DOHH2 (cell line): ENCODE measurements at regions not wholly inside any gene's neighbourhood (a gene's known extent, or its start where the extent isn't known, plus 50 kb on each side); places are given as distances from the start of the nearest gene placed in this dataset.

Source experiments
- H3F3A ChIP-seq: fragments of 200-600 bp; sonication (generic), shearing (Covaris generic); 2 replicates; pipeline ENCODE4 v1.6.0; 2016; ENCODE audit warnings: antibody characterized with exemption, mild to moderate bottlenecking; ENCODE audit not compliant: control insufficient read depth, insufficient read depth
- H3K27ac ChIP-seq: fragments of 200-600 bp; sonication (generic); 2 replicates; pipeline ENCODE4 v1.5.1; 2014; ENCODE audit warnings: low read depth, mild to moderate bottlenecking, low read length, moderate library complexity
- H3K27me3 ChIP-seq: fragments of 200-600 bp; sonication (generic); 2 replicates; pipeline ENCODE4 v1.6.1; 2014; ENCODE audit warnings: mild to moderate bottlenecking, low read length, mixed read lengths; ENCODE audit not compliant: control insufficient read depth
- H3K36me3 ChIP-seq: fragments of 200-600 bp; sonication (generic); 2 replicates; pipeline ENCODE4 v1.6.1; 2014; ENCODE audit warnings: mild to moderate bottlenecking, low read length, moderate library complexity, mixed read lengths; ENCODE audit not compliant: control insufficient read depth
- H3K4me1 ChIP-seq: fragments of 200-600 bp; sonication (generic); 2 replicates; pipeline ENCODE4 v1.6.1; 2014; ENCODE audit warnings: mild to moderate bottlenecking, low read length, mixed read lengths; ENCODE audit not compliant: control insufficient read depth
- H3K4me2 ChIP-seq: fragments of 200-600 bp; sonication (generic); 2 replicates; pipeline ENCODE4 v1.6.0; 2014; ENCODE audit warnings: mild to moderate bottlenecking, low read length, moderate library complexity
- H3K4me3 ChIP-seq: fragments of 200-600 bp; sonication (generic); 2 replicates; pipeline ENCODE4 v1.5.1; 2014; ENCODE audit warnings: mild to moderate bottlenecking, low read length, mixed read lengths
- H3K79me2 ChIP-seq: fragments of 200-600 bp; sonication (generic); 2 replicates; pipeline ENCODE4 v1.6.1; 2014; ENCODE audit warnings: mild to moderate bottlenecking, low read length, mixed read lengths; ENCODE audit not compliant: control insufficient read depth
- H3K9me2 ChIP-seq: fragments of 200-600 bp; sonication (generic); replicated peaks from 2 replicates; pipeline ENCODE4 v1.6.1; 2014; ENCODE audit warnings: mild to moderate bottlenecking, low read length, mixed read lengths; ENCODE audit not compliant: control insufficient read depth
- H3K9me3 ChIP-seq: fragments of 200-600 bp; sonication (generic); 2 replicates; pipeline ENCODE4 v1.6.1; 2014; ENCODE audit warnings: antibody characterized with exemption, low read length, mixed read lengths; ENCODE audit not compliant: control insufficient read depth, insufficient read depth
- H4K20me1 ChIP-seq: fragments of 200-600 bp; sonication (generic); 2 replicates; pipeline ENCODE4 v1.6.0; 2014; ENCODE audit warnings: low read depth, mild to moderate bottlenecking, antibody characterized with exemption, low read length, moderate library complexity; ENCODE audit not compliant: control insufficient read depth, insufficient read depth
- CTCF ChIP-seq: fragments of 200-600 bp; sonication (generic); IDR thresholded peaks from one replicate; pipeline ENCODE4 v1.5.1; 2014; ENCODE audit warnings: antibody characterized with exemption, mild to moderate bottlenecking, low read depth, low read length; ENCODE audit not compliant: poor library complexity, severe bottlenecking
- EZH2phosphoT487 ChIP-seq: fragments of 200-600 bp; sonication (generic); IDR thresholded peaks from 2 replicates; pipeline ENCODE4 v1.6.1; 2017; ENCODE audit warnings: borderline replicate concordance, mild to moderate bottlenecking, antibody characterized with exemption, low read length, moderate library complexity, mixed read lengths

- Histone ChIP-seq H3K9me2 (no peaks in the 10 kb centered on the region), H3K27ac (no peak overlapping the region), H3K27me3 (no peaks in the 10 kb centered on the region), H3K9me3 (no peaks in the 10 kb centered on the region), H3K4me2 (no peak overlapping the region), H3F3A (no peaks in the 10 kb centered on the region), H3K79me2 (no peaks in the 10 kb centered on the region), H3K4me3 (no peak overlapping the region), H3K4me1 (no peaks in the 10 kb centered on the region), H4K20me1 (no peaks in the 10 kb centered on the region), H3K36me3 (no peaks in the 10 kb centered on the region)
- TF ChIP-seq CTCF: no peak
- no peak for TF ChIP-seq EZH2phosphoT487
These were observed 493.8 kb upstream of the CHRM3 start for GRCh38 chr1:238892612-238893011.

- Histone ChIP-seq H3K36me3 (no peaks in the 10 kb centered on the region), H3K9me3 (no peaks in the 10 kb centered on the region), H4K20me1 (no peaks in the 10 kb centered on the region), H3K4me1 (no peaks in the 10 kb centered on the region), H3K79me2 (no peaks in the 10 kb centered on the region), H3K27ac (no peak overlapping the region), H3K27me3 (no peaks in the 10 kb centered on the region), H3F3A (no peaks in the 10 kb centered on the region), H3K4me3 (no peak overlapping the region), H3K4me2 (no peak overlapping the region), H3K9me2 (no peaks in the 10 kb centered on the region)
- TF ChIP-seq EZH2phosphoT487 (no peak), CTCF (no peak)
These were observed 524.9 kb upstream of the CHRM3 start for GRCh38 chr1:238861342-238862066.

DNA sequence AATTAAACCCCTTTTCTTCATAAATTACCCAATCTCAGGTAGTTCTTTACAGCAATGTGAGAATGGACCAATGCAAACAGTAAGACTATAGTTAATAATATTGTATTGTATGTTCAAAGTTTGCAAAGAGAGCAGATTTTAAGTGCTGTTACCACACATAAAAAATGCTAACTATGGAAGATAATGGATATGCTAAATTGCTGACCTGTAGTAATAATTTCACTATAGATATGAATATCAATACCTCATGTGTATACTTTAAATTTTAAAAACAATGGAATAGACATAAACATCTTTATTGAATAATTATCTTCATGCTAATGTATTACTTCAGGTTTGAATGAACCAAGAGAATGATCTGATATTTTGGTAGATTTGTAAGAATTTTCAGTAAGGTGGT lies 552.4 kb upstream of the CHRM3 start:
- Histone ChIP-seq H3K36me3 (no peaks in the 10 kb centered on the region), H3K9me3 (no peaks in the 10 kb centered on the region), H3K79me2 (no peaks in the 10 kb centered on the region), H3K4me1 (no peaks in the 10 kb centered on the region), H3K4me3 (no peak overlapping the region), H3K27ac (no peak overlapping the region), H3K27me3 (no peaks in the 10 kb centered on the region), H3K9me2 (no peaks in the 10 kb centered on the region), H3F3A (no peaks in the 10 kb centered on the region), H4K20me1 (no peaks in the 10 kb centered on the region), H3K4me2 (no peak overlapping the region)
- TF ChIP-seq CTCF (no peak), EZH2phosphoT487 (no peak)
